ENCODE measurements at regions not wholly inside any gene's neighbourhood (a gene's known extent, or its start where the extent isn't known, plus 50 kb on each side); places are given as distances from the start of the nearest gene placed in this dataset.

- H3K4me3 ChIP-seq: no peak overlapping the region
Measured at GRCh38 chr17:34465789-34466188, 102.8 kb upstream of the CCL1 start.

GRCh38 chr17:34464812-34465211 is 101.8 kb upstream of the CCL1 start:
- intact Hi-C loops (cut with DNase I; ENCODE audit: low total_unique reads): no loop called here
- no peaks in the 10 kb centered on the region for H3K36me3 ChIP-seq (ENCODE audit: low read depth, missing control alignments)
- H3K9me3 ChIP-seq: no peaks in the 10 kb centered on the region
- no peak overlapping the region for H3K4me3 ChIP-seq
- H3K27me3 ChIP-seq: no peaks in the 10 kb centered on the region
- WGBS, 2 donors: 88 to 90% methylated on average over 4 of the region's 4 CpGs
- no peak overlapping the region for H3K27ac ChIP-seq
- TF ChIP-seq POLR2A (IDR thresholded peaks at IDR 0.05) (no peak), CTCF (IDR thresholded peaks at IDR 0.05) (no peak)
- no peaks in the 10 kb centered on the region for H3K4me1 ChIP-seq
- no peak for DNase-seq

More at GRCh38 chr17:34465789-34466188, 102.8 kb upstream of the CCL1 start:
- Histone ChIP-seq H3K9me3 (no peaks in the 10 kb centered on the region), H3K36me3 (ENCODE audit: low read depth, missing control alignments) (no peaks in the 10 kb centered on the region), H3K4me1 (no peaks in the 10 kb centered on the region), H3K27me3 (no peaks in the 10 kb centered on the region), H3K27ac (no peak overlapping the region)
- no peak for TF ChIP-seq CTCF (IDR thresholded peaks at IDR 0.05)
- no peak for TF ChIP-seq POLR2A (IDR thresholded peaks at IDR 0.05)
- DNase-seq: no peak
- 73 to 79% methylated on average over 7 to 8 of the region's 8 CpGs for WGBS, 2 donors
- intact Hi-C loops (cut with DNase I; ENCODE audit: low total_unique reads): no loop called here

GRCh38 chr17:34458266-34458665 is 95.2 kb upstream of the CCL1 start:
- no peak overlapping the region for H3K4me3 ChIP-seq
- no peak overlapping the region for H3K27ac ChIP-seq
- no peaks in the 10 kb centered on the region for H3K36me3 ChIP-seq (ENCODE audit: low read depth, missing control alignments)
- 55 to 61% methylated on average over 6 of the region's 6 CpGs for WGBS, 2 donors
- TF ChIP-seq CTCF (IDR thresholded peaks at IDR 0.05) (no peak), POLR2A (IDR thresholded peaks at IDR 0.05) (no peak)
- intact Hi-C loops (cut with DNase I; ENCODE audit: low total_unique reads): no loop called here
- H3K9me3 ChIP-seq: no peaks in the 10 kb centered on the region
- DNase-seq: no peak
- H3K27me3 ChIP-seq: no peaks in the 10 kb centered on the region
- no peaks in the 10 kb centered on the region for H3K4me1 ChIP-seq

- WGBS, 2 donors: 90 to 97% methylated on average over 1 to 2 of the region's 2 CpGs
- H3K27ac ChIP-seq: no peak overlapping the region
- no peaks in the 10 kb centered on the region for H3K36me3 ChIP-seq (ENCODE audit: low read depth, missing control alignments)
- H3K9me3 ChIP-seq: no peaks in the 10 kb centered on the region
- no peak for TF ChIP-seq CTCF (IDR thresholded peaks at IDR 0.05)
- TF ChIP-seq POLR2A (IDR thresholded peaks at IDR 0.05): no peak
- no peak overlapping the region for H3K4me3 ChIP-seq
- no peaks in the 10 kb centered on the region for H3K4me1 ChIP-seq
- no peak for DNase-seq
- no peaks in the 10 kb centered on the region for H3K27me3 ChIP-seq
- intact Hi-C loops (cut with DNase I; ENCODE audit: low total_unique reads): no loop called here
Measured at GRCh38 chr17:34456121-34456520, 93.1 kb upstream of the CCL1 start.

- intact Hi-C loops (cut with DNase I; ENCODE audit: low total_unique reads): no loop called here
- WGBS, 2 donors: 81 to 91% methylated on average over 2 of the region's 2 CpGs
- Histone ChIP-seq H3K4me3 (no peak overlapping the region), H3K9me3 (no peaks in the 10 kb centered on the region), H3K27ac (no peak overlapping the region), H3K36me3 (ENCODE audit: low read depth, missing control alignments) (no peaks in the 10 kb centered on the region), H3K27me3 (no peaks in the 10 kb centered on the region), H3K4me1 (no peaks in the 10 kb centered on the region)
- TF ChIP-seq CTCF (IDR thresholded peaks at IDR 0.05): no peak
- no peak for TF ChIP-seq POLR2A (IDR thresholded peaks at IDR 0.05)
- no peak for DNase-seq
Measured at GRCh38 chr17:34452769-34453168, 89.7 kb upstream of the CCL1 start.
